ENCODE measurements at regions not wholly inside any gene's neighbourhood (a gene's known extent, or its start where the extent isn't known, plus 50 kb on each side); places are given as distances from the start of the nearest gene placed in this dataset.

DNA sequence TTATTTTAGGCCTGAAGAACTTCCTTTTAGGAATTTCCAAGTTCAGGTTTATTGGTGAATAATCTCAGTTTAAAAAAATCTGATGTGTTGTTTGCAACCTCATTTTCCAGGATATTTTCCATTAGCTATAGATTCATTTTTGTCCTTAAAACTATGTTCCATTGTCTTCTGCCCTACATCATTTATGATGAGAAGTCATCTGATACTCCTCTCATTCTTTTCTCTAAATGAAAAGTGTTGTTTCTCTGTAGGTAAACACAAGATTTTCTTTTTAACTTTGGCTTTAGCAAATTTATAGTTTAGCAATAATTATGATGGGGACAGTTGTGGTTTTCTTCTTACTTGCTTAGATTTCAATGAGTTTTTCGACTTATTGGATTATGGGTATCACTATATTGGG, 427.3 kb downstream of the DCDC2C start:
- H3F3A ChIP-seq (ENCODE audit: insufficient read depth): no peaks in the 10 kb centered on the region
- H4K20me1 ChIP-seq (ENCODE audit: low read depth, low read length): no peaks in the 10 kb centered on the region
- H3K36me3 ChIP-seq (ENCODE audit: low read length): no peaks in the 10 kb centered on the region
- H3K9ac ChIP-seq (ENCODE audit: low read length): no peak overlapping the region
- no peak overlapping the region for H3K27ac ChIP-seq (ENCODE audit: low read depth, low read length)
- H3K4me2 ChIP-seq (ENCODE audit: low read depth, low read length, poor library complexity, severe bottlenecking): no peak overlapping the region
- H3K4me3 ChIP-seq (ENCODE audit: insufficient read depth, low read length, poor library complexity, severe bottlenecking): no peak overlapping the region
- H3K79me2 ChIP-seq (ENCODE audit: insufficient read depth, low read length): no peaks in the 10 kb centered on the region
- H3K9me2 ChIP-seq (replicated peaks; ENCODE audit: insufficient read depth, low read length): no peaks in the 10 kb centered on the region
- H3K27me3 ChIP-seq (ENCODE audit: low read length): no peaks in the 10 kb centered on the region
- H3K9me3 ChIP-seq (ENCODE audit: insufficient read depth, low read length): peaks cover 12% of the 10 kb centered on the region; the same call in 1 of the 2 replicates
- no peak overlapping the region for H2AFZ ChIP-seq (ENCODE audit: low read depth, low read length, severe bottlenecking)
- TF ChIP-seq, protein P1, sequence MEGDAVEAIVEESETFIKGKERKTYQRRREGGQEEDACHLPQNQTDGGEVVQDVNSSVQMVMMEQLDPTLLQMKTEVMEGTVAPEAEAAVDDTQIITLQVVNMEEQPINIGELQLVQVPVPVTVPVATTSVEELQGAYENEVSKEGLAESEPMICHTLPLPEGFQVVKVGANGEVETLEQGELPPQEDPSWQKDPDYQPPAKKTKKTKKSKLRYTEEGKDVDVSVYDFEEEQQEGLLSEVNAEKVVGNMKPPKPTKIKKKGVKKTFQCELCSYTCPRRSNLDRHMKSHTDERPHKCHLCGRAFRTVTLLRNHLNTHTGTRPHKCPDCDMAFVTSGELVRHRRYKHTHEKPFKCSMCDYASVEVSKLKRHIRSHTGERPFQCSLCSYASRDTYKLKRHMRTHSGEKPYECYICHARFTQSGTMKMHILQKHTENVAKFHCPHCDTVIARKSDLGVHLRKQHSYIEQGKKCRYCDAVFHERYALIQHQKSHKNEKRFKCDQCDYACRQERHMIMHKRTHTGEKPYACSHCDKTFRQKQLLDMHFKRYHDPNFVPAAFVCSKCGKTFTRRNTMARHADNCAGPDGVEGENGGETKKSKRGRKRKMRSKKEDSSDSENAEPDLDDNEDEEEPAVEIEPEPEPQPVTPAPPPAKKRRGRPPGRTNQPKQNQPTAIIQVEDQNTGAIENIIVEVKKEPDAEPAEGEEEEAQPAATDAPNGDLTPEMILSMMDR (IDR thresholded peaks at IDR 0.05; ENCODE audit: insufficient read depth, low read length, poor library complexity, severe bottlenecking): no peak
- TF ChIP-seq EZH2phosphoT487 (conservative IDR thresholded peaks at IDR 0.05; ENCODE audit: low read length): no peak

GRCh38 chr2:4134551-4135550, 431.5 kb downstream of the DCDC2C start:
- Histone ChIP-seq H2AFZ (ENCODE audit: low read depth, low read length, severe bottlenecking) (no peak overlapping the region), H3K27me3 (ENCODE audit: low read length) (no peaks in the 10 kb centered on the region), H4K20me1 (ENCODE audit: low read depth, low read length) (no peaks in the 10 kb centered on the region), H3K9me2 (replicated peaks; ENCODE audit: insufficient read depth, low read length) (no peaks in the 10 kb centered on the region), H3K36me3 (ENCODE audit: low read length) (no peaks in the 10 kb centered on the region), H3K9me3 (ENCODE audit: insufficient read depth, low read length) (peaks cover 12% of the 10 kb centered on the region; the same call in 1 of the 2 replicates), H3K79me2 (ENCODE audit: insufficient read depth, low read length) (no peaks in the 10 kb centered on the region), H3K9ac (ENCODE audit: low read length) (no peak overlapping the region), H3K4me3 (ENCODE audit: insufficient read depth, low read length, poor library complexity, severe bottlenecking) (no peak overlapping the region), H3K27ac (ENCODE audit: low read depth, low read length) (no peak overlapping the region), H3K4me2 (ENCODE audit: low read depth, low read length, poor library complexity, severe bottlenecking) (no peak overlapping the region), H3F3A (ENCODE audit: insufficient read depth) (no peaks in the 10 kb centered on the region)
- no peak for TF ChIP-seq EZH2phosphoT487 (conservative IDR thresholded peaks at IDR 0.05; ENCODE audit: low read length)
- TF ChIP-seq, protein P1 (IDR thresholded peaks at IDR 0.05; ENCODE audit: insufficient read depth, low read length, poor library complexity, severe bottlenecking): no peak

- Histone ChIP-seq H3K27ac (ENCODE audit: low read depth, low read length) (no peak overlapping the region), H3K4me3 (ENCODE audit: insufficient read depth, low read length, poor library complexity, severe bottlenecking) (no peak overlapping the region), H3K9ac (ENCODE audit: low read length) (no peak overlapping the region), H3K9me3 (ENCODE audit: insufficient read depth, low read length) (peaks cover 7% of the 10 kb centered on the region; the same call in 1 of the 2 replicates), H3K27me3 (ENCODE audit: low read length) (no peaks in the 10 kb centered on the region), H3F3A (ENCODE audit: insufficient read depth) (no peaks in the 10 kb centered on the region), H4K20me1 (ENCODE audit: low read depth, low read length) (no peaks in the 10 kb centered on the region), H3K9me2 (replicated peaks; ENCODE audit: insufficient read depth, low read length) (no peaks in the 10 kb centered on the region), H3K79me2 (ENCODE audit: insufficient read depth, low read length) (no peaks in the 10 kb centered on the region), H3K4me2 (ENCODE audit: low read depth, low read length, poor library complexity, severe bottlenecking) (no peak overlapping the region), H3K36me3 (ENCODE audit: low read length) (no peaks in the 10 kb centered on the region), H2AFZ (ENCODE audit: low read depth, low read length, severe bottlenecking) (no peak overlapping the region)
- TF ChIP-seq, protein P1 (IDR thresholded peaks at IDR 0.05; ENCODE audit: insufficient read depth, low read length, poor library complexity, severe bottlenecking): no peak
- TF ChIP-seq EZH2phosphoT487 (conservative IDR thresholded peaks at IDR 0.05; ENCODE audit: low read length): no peak
Observed at GRCh38 chr2:4135765-4136164, 432.4 kb downstream of the DCDC2C start.
